NCI-H2029 treated with DMSO at 0.1 percent for 48 hours (cell line): ENCODE measurements at regions not wholly inside any gene's neighbourhood (a gene's known extent, or its start where the extent isn't known, plus 50 kb on each side); places are given as distances from the start of the nearest gene placed in this dataset.

ENCODE experiments used
- DNase-seq: peaks from one replicate; lab custom pipeline; 2025; lab: John Stamatoyannopoulos, UW

DNA sequence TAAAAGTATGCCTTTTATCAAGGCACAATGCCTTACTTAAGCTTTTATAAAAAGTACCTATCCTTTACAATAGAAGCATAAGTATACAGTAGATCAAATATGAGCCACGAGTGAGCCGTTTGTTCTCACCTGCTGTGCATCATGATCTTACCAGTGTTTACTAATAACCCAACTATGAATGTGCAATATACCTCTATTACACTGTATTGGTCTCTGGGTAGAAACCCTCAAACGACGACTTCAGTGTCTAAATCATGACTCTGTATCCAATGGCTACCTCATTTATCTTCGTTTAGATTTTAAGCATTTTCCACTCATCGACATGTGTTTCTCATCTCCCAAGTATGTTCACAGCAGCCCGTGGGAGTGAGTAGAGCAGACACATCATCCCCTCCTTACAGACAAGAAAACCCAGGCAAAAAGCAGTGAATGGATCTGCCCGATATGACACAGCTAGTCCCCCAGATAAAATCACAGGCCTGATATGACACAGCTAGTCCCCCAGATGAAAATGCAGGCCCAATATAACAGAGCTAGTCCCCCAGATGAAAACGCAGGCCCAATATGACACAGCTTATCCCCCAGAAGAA, 279.8 kb downstream of the TNS1 start:
- no peak for DNase-seq

DNA sequence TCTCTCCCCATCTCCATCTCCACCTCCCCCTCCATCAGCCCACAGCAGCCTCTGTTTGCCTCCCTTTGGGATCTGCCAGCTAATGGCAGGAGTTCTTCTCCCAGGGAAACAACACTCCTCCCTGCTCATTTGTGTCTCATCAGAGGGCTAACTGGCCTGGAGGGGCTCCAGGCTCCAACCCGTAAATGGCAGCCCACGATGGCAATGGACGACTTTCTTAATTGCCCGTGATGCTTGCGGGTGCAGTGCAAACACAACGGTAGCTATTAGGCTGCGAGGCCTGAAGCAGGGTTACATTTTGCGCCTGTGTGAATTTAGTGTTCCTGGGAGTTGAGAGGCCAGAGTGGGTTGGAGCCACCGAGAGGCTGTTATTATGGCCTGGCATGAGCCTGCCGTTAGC, 285.1 kb downstream of the TNS1 start:
- no peak for DNase-seq

DNA sequence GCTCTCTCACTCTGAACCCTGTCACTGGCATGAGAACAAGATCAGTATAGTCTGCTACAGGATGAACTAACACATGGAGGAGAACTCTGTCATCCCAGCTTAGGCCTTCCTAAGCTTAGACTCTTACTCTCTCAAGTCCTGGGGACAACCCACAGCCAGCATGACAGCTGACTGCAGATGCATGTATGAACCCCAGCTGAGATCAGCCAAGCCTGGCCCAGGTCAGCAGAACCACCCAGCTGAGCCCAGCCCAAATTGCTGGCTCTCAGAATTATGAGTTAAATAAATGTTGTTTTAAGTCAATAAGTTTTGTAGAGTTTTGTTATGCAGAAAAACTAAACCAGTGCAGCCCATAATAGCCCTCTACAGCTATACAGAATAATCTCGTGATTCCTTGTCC, 287.3 kb downstream of the TNS1 start:
- no peak for DNase-seq

DNA sequence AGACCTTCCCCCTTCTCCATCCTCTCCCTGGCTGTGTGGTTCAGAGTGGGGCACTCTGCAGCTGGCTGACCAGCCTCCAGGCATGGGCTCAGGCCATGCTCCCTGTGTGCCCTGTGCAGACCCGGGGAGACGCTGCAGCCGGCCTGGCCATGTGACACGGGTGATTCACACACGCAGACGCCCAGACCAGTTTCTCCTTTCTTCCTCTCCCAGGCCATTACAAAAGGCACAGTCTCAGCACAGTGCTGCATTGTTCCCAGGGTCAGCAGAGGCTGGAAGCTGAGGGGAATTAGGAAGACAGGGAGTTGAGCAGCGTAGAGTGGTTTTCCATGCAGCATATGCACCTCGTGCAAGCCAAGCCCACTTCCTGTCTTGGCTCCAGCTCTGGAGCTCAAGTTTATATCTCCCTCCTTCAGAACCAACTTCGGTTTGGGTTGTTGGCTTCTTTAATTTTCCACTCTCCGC, 288.5 kb downstream of the TNS1 start:
- no peak for DNase-seq

DNA sequence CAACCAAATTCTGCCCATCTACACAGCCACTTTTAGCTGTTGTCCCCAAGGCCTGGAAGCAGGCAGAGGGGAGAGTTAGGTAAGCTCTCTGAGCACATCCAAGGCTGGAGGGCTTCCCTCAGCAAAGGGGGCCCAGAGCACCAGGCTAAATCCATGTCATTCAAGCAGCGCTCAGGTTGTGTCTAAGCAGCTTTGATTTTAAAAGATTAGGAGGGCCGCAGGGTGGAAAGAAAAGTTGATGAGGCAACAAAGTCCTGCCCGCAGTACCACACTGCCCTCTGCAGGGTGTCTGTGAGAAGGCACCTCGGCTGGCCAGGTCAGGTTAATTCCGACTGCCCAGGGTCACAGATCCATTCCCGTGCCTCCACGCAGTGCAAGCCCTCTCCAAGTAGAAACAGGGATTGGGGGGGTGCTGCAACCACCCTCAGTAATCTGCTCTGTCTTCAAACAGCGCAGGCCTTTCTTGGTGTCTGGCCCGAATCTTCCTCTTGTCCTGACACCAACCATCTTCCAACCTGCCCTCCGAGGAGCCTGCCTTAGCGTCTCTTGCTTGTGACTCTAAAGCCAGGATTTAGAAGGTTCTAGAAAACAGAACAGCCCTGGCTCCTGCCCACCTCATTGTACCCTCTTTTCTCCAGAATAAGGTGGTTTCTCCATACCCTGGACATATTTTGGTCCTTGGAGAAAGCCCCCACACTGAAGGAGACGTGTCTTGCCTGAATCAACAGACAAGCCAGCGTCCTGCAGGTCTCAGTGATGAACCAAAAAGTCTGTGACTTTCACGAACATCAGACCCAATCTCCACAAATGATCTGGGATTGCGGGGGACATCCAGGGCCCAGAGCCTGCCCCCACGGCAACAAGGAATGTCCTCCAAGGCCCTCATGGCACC, 289.2 kb downstream of the TNS1 start:
- DNase-seq: peak; percentile 50

DNA sequence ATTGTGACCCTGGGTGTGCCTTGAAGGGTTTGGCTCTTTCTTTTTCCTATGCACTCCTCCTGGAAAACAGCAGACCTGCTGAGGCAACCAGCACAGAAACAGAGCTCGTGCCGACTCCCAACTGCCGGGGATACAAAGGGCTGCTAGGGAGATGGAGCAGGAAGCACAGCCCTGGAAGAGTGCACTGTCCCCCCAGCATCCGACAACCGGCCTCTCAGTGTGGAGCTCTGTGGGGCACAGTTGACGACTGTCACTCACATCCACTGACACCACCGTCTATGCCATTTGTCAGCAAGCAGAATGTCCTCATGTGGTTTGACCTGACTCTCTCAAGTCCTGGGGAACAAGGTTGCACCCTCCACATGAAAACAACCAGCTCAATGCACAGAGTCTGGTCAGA, 290.4 kb downstream of the TNS1 start:
- DNase-seq: no peak

DNA sequence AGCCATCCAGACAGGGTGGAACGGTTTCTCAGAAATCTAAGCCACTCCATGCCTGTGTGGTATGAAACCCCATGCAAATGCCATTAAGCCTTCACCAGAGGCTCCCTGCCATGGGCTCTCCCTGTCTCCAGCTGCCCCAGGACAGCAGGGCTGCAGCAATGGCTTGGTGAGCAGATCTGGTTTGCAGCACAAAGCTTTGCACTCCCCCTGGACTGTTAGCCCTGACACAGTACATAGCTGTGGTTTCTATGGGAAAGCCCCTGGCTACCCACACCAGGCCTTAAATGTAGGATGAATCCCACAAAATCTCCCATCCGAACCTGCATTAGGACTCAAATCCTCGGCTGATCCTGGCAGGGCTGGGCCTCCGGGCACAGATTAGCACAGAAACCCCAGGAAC, 291.6 kb downstream of the TNS1 start:
- DNase-seq: no peak

DNA sequence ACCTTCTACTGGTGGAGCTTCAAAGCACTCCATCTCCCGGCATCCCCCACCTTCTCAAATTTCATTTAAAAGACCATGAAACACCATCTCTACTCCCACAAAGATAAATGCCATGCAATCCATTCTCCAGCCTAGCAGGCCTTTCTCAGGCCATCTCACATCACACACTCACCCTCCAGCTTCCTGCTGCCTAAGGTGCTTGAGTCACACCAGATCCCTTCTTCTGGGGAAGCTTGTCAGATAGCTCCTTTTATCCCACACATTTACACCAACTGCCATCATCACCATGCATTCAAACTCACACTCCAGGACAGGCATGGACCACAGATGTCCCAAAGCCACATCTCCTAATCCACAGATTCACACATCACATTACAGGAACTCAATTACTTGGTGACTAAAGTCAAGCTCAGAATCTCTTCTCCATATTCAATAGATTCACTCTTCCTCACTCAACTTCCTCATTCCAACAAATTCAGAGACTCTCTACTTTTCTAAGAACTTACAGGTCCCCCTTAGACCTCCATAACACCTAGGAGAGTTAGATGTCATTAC, 292.5 kb downstream of the TNS1 start:
- DNase-seq: no peak

DNA sequence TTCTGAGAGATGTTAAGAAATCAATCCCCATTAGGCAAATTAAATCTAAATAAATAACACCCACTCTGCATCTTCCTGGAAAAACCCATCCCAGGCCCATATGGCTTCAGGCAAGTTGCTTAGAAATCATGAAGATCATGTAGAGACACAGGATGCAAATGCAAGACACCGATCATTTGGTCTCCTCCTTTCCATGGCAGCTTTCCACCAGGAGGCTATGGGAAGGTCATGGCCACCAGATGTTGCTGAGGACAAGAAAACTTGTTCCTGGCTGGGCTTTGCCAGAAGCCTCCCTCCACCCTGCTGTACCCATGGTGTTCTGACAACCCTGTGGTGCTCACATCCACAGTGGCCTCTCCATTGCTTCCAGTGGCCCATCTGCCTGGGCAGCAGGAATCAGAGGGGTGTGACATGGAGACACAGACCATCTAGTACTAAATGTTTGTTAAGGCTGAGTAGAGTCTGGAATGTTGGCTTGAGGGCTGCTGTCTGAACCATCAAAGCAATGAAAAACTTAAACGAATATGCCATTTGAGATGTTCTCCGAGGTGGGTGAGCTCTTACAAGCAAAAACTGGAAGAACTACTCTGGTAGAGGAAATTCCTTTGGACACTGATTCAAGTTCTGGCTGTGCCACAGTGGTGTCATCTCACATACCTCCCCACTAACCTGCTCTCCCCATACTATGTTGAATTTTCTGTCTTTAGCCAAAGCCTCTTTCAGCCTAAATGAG, 293.2 kb downstream of the TNS1 start:
- no peak for DNase-seq

DNA sequence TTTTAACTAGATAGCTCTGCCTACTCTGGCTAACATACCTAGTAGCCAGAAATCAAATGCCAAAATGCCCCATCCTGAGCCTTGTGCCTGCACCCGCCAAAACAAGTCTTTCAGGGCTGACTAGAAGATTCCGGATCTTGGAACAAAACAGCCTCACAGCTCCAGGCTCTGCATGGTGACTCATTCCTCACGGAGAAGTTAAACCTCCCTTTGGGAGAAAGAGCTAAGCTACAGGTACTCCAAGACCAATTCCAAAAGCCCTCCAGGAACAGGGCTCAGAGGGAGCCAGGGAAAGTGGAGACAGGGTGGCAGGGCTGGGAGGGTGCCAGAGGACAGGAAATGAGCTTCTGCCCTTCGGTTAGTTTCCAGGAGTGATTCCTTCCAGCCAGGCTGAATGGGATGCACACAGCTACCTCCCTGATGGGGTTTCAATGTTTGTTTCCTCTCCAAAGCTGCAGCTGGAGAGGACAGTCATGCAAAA, 295.6 kb downstream of the TNS1 start:
- DNase-seq: no peak

DNA sequence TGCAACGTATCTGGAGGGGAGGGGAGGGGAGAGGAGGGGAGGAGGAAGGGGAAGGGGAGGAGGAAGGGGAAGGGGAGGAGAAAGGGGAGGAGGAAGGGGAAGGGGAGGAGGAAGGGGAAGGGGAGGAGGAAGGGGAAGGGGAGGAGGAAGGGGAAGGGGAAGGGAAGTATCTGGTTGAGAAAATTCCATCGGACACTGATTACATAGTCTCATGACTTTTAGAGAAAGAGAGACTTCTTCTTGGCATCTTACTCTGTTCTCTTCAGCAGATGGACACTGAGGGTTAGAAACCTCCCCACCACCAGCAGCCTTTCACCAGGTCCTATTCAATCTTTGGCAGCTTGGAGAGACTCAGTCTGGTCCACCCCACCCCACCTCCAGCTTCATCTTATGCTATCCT, 296.3 kb downstream of the TNS1 start:
- DNase-seq: no peak

DNA sequence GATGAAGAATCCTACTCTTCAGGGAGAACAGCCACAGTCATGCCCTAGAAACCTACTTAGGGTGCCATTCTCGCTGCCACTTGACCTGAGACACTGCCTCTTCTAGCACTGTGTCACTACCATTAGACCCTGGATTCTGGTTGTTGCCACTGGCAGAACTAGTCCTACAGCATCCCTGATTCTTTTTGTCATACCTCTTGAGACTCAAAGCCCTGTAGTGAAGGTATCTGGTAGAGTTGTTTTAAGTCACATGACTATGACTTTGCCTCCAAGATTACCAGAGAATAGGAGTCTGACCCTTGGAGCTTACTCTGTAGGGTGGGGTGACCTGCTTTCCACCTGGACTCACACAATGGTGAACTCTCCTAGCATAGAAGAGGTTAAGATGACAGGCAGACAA, 296.7 kb downstream of the TNS1 start:
- no peak for DNase-seq

DNA sequence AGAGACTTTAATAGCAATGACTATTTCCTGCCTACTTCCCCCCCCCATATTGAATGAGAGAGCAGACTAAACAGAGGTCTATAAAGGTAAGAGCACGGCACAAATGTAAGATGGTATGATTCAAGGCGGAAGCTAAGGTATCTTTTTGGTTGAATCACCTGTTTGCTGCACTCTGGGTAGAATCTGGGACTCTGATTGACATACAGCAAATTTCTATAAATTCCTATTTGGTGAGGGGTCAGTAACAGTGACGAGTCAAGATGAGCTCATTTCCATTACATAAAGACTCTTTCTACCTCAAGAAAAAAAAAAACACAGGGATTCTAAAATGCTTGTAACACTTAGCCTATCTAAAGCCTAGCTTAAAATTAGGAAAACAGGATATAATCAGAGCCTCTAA, 297.3 kb downstream of the TNS1 start:
- no peak for DNase-seq

DNA sequence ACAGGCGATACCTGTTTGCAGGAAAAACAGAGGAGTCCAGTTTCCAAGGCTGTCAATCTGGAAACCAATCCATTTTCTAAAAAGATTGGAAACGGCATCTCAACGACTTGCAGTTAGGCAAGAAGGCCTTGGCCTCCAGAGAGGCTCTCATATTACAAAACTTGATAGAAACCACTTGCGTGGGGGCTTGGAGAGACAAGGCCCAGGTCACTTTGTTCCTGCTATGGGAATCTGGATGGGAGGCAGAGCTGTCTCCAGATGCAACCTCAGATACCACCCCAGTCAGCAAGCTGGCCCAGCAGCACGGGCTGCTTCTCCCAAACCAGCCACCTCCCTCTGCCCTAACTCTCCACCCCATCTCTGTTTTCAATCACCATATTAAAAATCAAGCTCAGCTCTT, 298.8 kb downstream of the TNS1 start:
- no peak for DNase-seq

DNA sequence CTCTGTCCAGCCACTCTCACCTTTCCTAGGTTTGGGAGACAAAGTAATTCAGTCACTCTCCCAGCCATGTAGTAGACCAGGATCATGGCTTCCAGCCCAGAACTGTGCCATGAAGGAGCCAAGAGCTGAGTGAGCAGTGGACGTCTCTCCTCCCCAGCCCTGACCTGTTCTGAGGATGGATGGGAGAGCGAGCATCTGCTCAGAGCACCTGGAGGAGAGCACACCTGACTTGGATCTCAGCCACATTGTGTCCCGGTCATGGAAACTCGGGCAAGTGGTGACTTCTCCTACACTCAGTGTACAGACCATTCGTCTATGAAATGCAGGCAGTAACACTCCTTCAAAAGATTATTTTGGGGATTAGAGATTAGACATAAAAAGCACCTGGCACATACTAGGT, 299.7 kb downstream of the TNS1 start:
- DNase-seq: peak; percentile 5

DNA sequence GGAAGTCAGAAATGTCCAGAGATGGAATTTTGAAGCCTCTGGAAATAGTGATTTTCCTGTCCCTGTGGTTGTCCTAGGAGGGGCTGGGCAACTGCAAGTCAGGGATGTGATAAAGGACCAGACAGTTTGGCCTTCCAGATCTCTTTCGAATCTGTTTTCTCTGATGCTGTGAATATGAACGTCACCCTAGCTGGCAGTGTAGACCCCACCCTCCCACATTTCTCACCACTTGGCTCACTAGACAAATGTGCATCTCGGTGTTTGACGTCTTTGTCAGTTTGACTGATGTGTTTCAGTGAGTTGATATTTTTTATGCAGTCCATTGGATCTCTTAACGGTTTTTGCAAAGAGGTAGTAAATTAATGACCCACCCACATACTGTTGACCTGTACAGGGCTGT, 301.2 kb downstream of the TNS1 start:
- no peak for DNase-seq

DNA sequence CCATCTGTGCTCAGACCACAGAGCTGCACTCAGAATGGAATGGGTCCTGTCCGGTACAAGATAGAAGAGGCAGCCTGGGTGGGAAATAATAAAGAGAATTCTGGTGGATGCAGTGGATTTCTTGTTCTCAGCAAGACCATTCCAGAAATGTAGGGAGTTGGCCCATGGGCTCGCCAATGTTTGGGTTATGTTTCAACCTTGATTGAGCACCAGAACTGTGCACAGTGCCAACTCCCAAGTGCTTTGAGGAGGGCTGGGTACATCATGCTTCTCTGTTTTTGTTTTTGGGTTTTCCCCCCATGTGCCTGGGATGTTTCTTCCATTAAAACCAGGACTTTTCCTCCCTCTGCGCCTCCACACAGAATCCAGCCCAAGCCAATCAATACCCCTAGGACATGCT, 304.1 kb downstream of the TNS1 start:
- DNase-seq: no peak

DNA sequence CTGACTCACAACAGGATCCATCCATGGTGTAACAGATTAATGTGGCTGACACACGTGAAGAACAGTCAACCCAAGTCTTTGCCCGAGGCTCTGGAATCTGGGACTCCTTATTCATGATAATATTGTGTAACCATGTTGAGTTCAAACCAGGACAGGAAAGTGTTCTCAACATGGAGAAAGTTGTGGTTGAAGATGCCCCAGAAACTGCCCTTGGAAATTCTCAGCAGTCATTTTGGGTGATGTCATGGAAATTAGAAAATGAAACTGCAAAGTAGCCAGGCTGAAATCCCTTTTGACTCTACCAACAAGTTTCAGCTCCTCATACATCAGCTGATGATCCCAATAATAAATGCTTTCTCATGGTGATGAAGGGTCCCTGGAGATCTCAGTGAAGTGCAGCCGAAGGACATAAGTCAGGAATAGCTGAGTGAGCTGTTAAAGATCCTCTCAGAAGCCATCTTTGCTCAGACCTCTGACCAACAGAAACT, 307.7 kb downstream of the TNS1 start:
- no peak for DNase-seq

DNA sequence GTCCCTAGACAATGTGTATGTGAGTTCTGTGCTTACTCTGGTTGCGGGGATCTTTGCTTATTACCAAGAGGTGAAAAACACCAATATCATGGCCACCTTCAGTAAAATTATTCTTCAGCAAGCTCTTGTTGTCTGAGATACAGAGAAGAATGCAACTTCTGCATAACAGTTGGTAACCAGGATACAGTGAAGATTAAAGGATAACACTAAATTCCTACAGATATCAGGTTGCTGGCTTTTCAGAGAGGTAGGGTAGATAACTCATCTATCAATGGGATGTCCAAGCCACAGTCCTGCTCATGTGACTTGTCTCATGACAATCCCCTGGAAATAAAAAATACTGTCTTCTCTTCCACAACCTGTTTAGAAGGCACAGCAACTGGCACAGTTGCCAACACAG, 308.5 kb downstream of the TNS1 start:
- DNase-seq: no peak

DNA sequence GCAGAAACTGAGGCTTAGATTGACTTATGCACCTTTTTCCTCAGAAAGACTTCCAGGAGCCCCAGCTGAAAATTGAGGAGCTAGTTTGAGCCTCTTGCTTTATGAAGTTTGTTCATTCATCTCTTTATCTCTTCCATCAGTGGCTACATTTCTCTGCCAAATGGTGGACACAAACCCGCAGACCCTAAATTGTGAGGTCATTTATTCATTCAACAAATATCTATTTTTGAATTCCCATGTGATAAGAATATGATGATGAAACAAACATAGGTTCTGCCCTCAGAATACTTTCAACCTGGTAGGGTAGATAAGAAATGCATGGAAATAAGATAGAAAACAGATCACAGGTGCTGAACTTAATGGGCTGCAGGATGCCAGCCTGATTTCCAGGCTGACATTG, 309.4 kb downstream of the TNS1 start:
- DNase-seq: no peak

DNA sequence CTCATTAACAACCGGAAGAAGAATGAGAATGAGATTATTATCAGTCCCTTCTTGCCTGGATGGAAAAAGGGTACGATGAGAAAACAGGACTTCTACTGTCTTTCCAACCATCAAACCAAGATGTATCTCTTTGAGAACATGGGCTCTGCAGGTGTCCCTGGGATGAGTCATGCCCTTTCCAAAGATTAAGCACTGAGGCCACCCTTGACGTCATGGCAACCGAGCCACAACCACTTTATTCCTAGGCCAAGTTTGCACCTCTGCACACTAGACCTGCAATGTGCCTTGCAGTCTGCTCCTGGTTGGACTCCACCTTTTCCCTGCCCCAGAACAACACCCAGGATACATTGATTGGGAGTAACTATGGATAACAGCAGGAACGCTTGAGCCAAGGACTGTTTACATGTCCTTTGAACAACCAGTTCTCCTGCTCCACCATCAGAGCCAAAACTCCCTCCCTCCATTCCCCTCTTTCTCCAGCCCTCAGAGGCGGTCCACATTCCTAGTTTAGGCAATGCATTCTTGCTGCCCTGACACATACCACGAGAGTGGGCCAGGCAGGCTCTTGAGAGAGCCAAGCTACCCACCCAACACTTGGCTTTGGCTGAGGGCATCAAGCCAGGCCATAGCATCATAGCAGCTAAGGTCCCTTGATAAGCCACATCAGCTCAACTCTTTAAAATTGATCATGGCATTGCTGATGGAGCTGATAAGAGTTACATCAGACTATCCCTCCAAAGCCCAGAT, 310.7 kb downstream of the TNS1 start:
- no peak for DNase-seq

DNA sequence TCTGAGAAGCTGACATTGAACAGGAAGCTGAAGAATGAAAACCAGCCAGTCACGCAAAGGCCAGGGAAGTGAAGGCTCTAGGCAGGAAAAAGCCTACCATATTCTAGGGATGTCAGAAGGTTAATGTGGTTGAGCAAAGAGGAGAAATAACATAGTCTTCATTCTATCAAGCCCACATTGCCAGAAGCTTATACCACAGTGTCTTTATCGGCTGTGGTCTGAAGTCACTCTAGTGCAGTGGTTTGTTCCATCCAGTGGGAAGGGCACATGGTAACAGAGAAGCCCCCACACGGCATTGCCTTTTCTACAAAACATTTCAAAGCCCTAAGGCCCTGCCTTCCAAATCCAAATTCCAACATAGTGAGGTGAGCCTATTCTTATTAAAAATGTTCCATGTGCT, 311.3 kb downstream of the TNS1 start:
- no peak for DNase-seq
